OCI-LY7 (cell line): ENCODE measurements at regions not wholly inside any gene's neighbourhood (a gene's known extent, or its start where the extent isn't known, plus 50 kb on each side); places are given as distances from the start of the nearest gene placed in this dataset.

ENCODE experiments used
- CTCF ChIP-seq: fragments of 200-600 bp; sonication (generic); conservative IDR thresholded peaks from 2 replicates; pipeline ENCODE4 v1.5.1; 2014; ENCODE audit warnings: mild to moderate bottlenecking, antibody characterized with exemption, low read length, moderate library complexity, mixed read lengths
- EZH2phosphoT487 ChIP-seq: fragments of 200-600 bp; sonication (generic); IDR thresholded peaks from 2 replicates; pipeline ENCODE4 v1.6.1; 2018; ENCODE audit warnings: low read depth, borderline replicate concordance, mild to moderate bottlenecking, mixed run types, antibody characterized with exemption, low read length, moderate library complexity, mixed read lengths

- TF ChIP-seq EZH2phosphoT487 (no peak), CTCF (no peak)
Observed at GRCh38 chr5:67636091-67636490, 439.5 kb upstream of the CD180 start.
